Gastroesophageal sphincter (tissue), 3 donors: ENCODE measurements at regions not wholly inside any gene's neighbourhood (a gene's known extent, or its start where the extent isn't known, plus 50 kb on each side); places are given as distances from the start of the nearest gene placed in this dataset.

Source experiments
- CTCF ChIP-seq, 4 experiments: fragments of 200-600 bp in 2 of 4; fragments of 450-650 bp in 2 of 4; sonication (generic) in 1 of 4; IDR thresholded peaks; one replicate each; pipeline ENCODE4 v1.5.1; 2017 to 2019; ENCODE audit warnings: antibody characterized with exemption in 4 of 4, mild to moderate bottlenecking in 2 of 4, moderate library complexity in 2 of 4
- POLR2A ChIP-seq, 2 donors: fragments of 450-650 bp; IDR thresholded peaks; one replicate each; pipeline ENCODE4 v1.6.1; 2017; ENCODE audit warnings: antibody characterized with exemption in 2 of 2, mild to moderate bottlenecking in 2 of 2, moderate library complexity in 1 of 2
- POLR2AphosphoS5 ChIP-seq: sonication (generic); formaldehyde crosslinking; IDR thresholded peaks from one replicate; pipeline ENCODE4 v1.6.1; 2017; ENCODE audit warnings: antibody characterized with exemption

- TF ChIP-seq POLR2AphosphoS5, result no peak
- no peak for TF ChIP-seq CTCF (IDR thresholded peaks at IDR 0.05)
- TF ChIP-seq POLR2A (IDR thresholded peaks at IDR 0.05), result no peak
Observed at GRCh38 chr14:22384167-22384549, 204.9 kb downstream of the DAD1 start.
